Loucy (cell line): ENCODE measurements at regions not wholly inside any gene's neighbourhood (a gene's known extent, or its start where the extent isn't known, plus 50 kb on each side); places are given as distances from the start of the nearest gene placed in this dataset.

ENCODE experiments used
- EZH2phosphoT487 ChIP-seq: fragments of 200-600 bp; IDR thresholded peaks from 2 replicates; pipeline ENCODE4 v1.6.1; 2018; ENCODE audit warnings: antibody characterized with exemption, mild to moderate bottlenecking, moderate library complexity, borderline replicate concordance
- TF ChIP-seq, protein P1 (sequence below): fragments of 200-600 bp; sonication (generic); conservative IDR thresholded peaks from 2 replicates; pipeline ENCODE4 v1.5.1; 2014; ENCODE audit warnings: mild to moderate bottlenecking, antibody characterized with exemption, low read length

DNA sequence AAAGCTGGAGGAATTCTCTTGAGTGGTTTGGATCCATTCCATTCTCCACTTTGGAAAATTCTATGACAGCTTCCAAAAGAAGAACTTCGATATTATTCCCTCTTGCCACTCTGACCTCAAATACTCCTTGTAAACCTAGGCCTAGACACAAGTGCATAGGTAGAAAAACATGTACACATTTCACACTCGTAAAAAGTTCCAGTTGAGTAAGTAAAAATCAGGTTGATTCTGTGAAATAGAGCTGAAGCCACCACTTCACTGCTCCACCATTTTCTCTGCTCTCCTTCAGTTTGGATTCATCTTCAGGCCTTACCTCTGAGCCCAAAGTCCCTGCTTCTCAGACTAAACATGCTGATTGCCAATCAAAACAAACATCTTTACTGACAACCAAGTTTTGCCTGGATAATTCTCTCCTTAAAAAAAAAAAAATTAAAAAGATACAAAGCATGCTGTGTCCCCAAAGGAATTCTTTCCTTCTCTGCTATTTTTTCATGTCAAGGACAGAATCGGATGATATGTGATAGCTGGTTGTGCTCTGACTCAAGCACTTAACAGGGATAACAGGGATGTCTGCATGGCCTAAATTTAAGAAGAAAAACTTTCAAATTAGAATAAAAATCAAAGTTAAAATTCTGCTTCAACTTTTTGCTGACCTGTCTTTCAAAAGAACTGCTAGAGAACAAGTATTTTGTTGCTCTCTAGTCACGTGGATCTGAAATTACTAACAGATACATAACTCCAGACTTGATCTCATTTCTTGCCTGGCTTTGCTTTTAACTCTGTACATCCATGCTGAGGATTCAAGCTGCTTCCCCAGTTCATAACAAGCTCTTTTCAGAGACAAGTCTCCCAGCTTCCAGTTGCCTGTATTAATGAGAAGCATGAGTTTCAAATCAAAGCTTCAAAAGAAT lies 420.9 kb upstream of the INTU start:
- TF ChIP-seq, protein P1, sequence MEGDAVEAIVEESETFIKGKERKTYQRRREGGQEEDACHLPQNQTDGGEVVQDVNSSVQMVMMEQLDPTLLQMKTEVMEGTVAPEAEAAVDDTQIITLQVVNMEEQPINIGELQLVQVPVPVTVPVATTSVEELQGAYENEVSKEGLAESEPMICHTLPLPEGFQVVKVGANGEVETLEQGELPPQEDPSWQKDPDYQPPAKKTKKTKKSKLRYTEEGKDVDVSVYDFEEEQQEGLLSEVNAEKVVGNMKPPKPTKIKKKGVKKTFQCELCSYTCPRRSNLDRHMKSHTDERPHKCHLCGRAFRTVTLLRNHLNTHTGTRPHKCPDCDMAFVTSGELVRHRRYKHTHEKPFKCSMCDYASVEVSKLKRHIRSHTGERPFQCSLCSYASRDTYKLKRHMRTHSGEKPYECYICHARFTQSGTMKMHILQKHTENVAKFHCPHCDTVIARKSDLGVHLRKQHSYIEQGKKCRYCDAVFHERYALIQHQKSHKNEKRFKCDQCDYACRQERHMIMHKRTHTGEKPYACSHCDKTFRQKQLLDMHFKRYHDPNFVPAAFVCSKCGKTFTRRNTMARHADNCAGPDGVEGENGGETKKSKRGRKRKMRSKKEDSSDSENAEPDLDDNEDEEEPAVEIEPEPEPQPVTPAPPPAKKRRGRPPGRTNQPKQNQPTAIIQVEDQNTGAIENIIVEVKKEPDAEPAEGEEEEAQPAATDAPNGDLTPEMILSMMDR = no peak
- no peak for TF ChIP-seq EZH2phosphoT487
